Trophoblast cell (in vitro differentiated cells and primary cell): ENCODE measurements at regions not wholly inside any gene's neighbourhood (a gene's known extent, or its start where the extent isn't known, plus 50 kb on each side); places are given as distances from the start of the nearest gene placed in this dataset.

ENCODE experiments used
- DNase-seq, 2 donors: peaks; one replicate each; pipeline ENCODE4 v3.0.0-alpha.2; 2016
- H2AFZ ChIP-seq: 2 replicates; pipeline ENCODE4 v1.6.1; 2013; ENCODE audit warnings: low read length, moderate library complexity, mild to moderate bottlenecking; ENCODE audit not compliant: insufficient read depth, poor library complexity
- H2AK5ac ChIP-seq: 2 replicates; pipeline ENCODE4 v1.6.1; 2013; ENCODE audit warnings: mild to moderate bottlenecking, low read length
- H2BK120ac ChIP-seq: 2 replicates; pipeline ENCODE4 v1.6.1; 2013; ENCODE audit warnings: low read length, mild to moderate bottlenecking, moderate library complexity; ENCODE audit not compliant: insufficient read depth, poor library complexity
- H2BK12ac ChIP-seq: 2 replicates; pipeline ENCODE4 v1.6.1; 2013; ENCODE audit warnings: mild to moderate bottlenecking, low read length, moderate library complexity
- H2BK5ac ChIP-seq: 2 replicates; pipeline ENCODE4 v1.6.1; 2013; ENCODE audit warnings: low read length, low read depth, moderate library complexity, mild to moderate bottlenecking; ENCODE audit not compliant: poor library complexity
- H3K14ac ChIP-seq: 2 replicates; pipeline ENCODE4 v1.6.1; 2013; ENCODE audit warnings: mild to moderate bottlenecking, low read length
- H3K18ac ChIP-seq: 2 replicates; pipeline ENCODE4 v1.6.1; 2013; ENCODE audit warnings: mild to moderate bottlenecking, low read length
- H3K23ac ChIP-seq: 2 replicates; pipeline ENCODE4 v1.6.1; 2013; ENCODE audit warnings: low read length
- H3K27ac ChIP-seq: 2 replicates; pipeline ENCODE4 v1.5.1; 2013; ENCODE audit warnings: low read depth, mild to moderate bottlenecking, inconsistent platforms, low read length, moderate library complexity
- H3K27me3 ChIP-seq: 2 replicates; pipeline ENCODE4 v1.6.1; 2013; ENCODE audit warnings: inconsistent platforms, mild to moderate bottlenecking, low read length, moderate library complexity; ENCODE audit not compliant: insufficient read depth
- H3K36me3 ChIP-seq, 2 experiments: 1 replicate in 1 of 2; 2 replicates in 1 of 2; pipeline ENCODE4 v1.6.1; 2013; ENCODE audit warnings: low read length in 2 of 2, mild to moderate bottlenecking in 2 of 2, moderate library complexity in 1 of 2; ENCODE audit not compliant: insufficient read depth in 2 of 2, control insufficient read depth in 1 of 2
- H3K4ac ChIP-seq: 2 replicates; pipeline ENCODE4 v1.6.1; 2013; ENCODE audit warnings: low read depth, mild to moderate bottlenecking, low read length, moderate library complexity
- H3K4me1 ChIP-seq, 2 experiments: 1 replicate in 1 of 2; 2 replicates in 1 of 2; pipeline ENCODE4 v1.6.1; 2013; ENCODE audit warnings: low read length in 2 of 2, mild to moderate bottlenecking in 2 of 2, moderate library complexity in 1 of 2; ENCODE audit not compliant: insufficient read depth in 2 of 2, control insufficient read depth in 1 of 2
- H3K4me2 ChIP-seq: 2 replicates; pipeline ENCODE4 v1.6.1; 2013; ENCODE audit warnings: inconsistent platforms, mild to moderate bottlenecking, low read length, moderate library complexity
- H3K4me3 ChIP-seq: 2 replicates; pipeline ENCODE4 v1.5.1; 2013; ENCODE audit warnings: mild to moderate bottlenecking, low read depth, low read length, inconsistent platforms
- H3K79me1 ChIP-seq: one replicate; pipeline ENCODE4 v1.6.1; 2013; ENCODE audit warnings: low read length
- H3K79me2 ChIP-seq: 2 replicates; pipeline ENCODE4 v1.6.1; 2013; ENCODE audit warnings: low read length, mild to moderate bottlenecking; ENCODE audit not compliant: control insufficient read depth, insufficient read depth, poor library complexity
- H3K9ac ChIP-seq: 2 replicates; pipeline ENCODE4 v1.6.1; 2013; ENCODE audit warnings: mild to moderate bottlenecking, low read length
- H3K9me3 ChIP-seq: 2 replicates; pipeline ENCODE4 v1.6.1; 2013; ENCODE audit warnings: low read depth, mild to moderate bottlenecking, control low read depth, inconsistent platforms, low read length; ENCODE audit not compliant: insufficient read depth
- H4K12ac ChIP-seq: 2 replicates; pipeline ENCODE4 v1.6.1; 2013; ENCODE audit warnings: low read depth, mild to moderate bottlenecking, low read length, moderate library complexity
- H4K8ac ChIP-seq: 2 replicates; pipeline ENCODE4 v1.6.1; 2013; ENCODE audit warnings: low read depth, mild to moderate bottlenecking, low read length, moderate library complexity
- H4K91ac ChIP-seq: one replicate; pipeline ENCODE4 v1.6.1; 2013; ENCODE audit warnings: low read depth, mild to moderate bottlenecking, low read length, moderate library complexity
- WGBS: extraction: QIAGEN DNeasy Blood & Tissue Kit; methylation state at CpG from one replicate; pipeline ENCODE4 v1.1.7; 2013; ENCODE audit warnings: missing lambda C conversion rate; ENCODE audit not compliant: insufficient read length, insufficient coverage; ENCODE audit errors: extremely low coverage; 5-methylcytosine and 5-hydroxymethylcytosine counted together

DNA sequence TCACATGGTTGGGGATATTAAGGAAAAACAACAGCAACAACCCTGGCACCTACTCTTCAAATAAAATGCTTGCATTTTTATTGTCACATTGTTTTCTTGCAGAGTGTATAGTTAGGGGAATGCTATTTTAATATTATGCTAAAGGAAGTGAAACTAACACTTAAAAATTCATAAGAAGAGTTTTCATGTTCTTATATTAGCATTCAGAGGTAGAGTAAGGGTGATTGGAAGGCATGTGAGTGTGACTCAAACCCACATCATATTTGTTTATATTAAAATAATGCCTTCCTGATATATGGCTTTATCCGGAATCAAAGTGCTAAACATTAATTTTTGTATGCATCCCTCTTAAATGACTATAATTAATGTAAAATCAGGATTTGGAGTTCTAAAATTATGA is 59.8 kb upstream of the TES start:
- Histone ChIP-seq H3K4me1 (no peaks in the 10 kb centered on the region), H2BK12ac (no peak overlapping the region), H2BK120ac (no peak overlapping the region), H3K4me2 (no peak overlapping the region), H3K27ac (no peak overlapping the region), H3K27me3 (no peaks in the 10 kb centered on the region), H3K9ac (no peak overlapping the region), H3K36me3 (no peaks in the 10 kb centered on the region), H2AK5ac (no peak overlapping the region), H3K9me3 (no peaks in the 10 kb centered on the region), H2BK5ac (no peak overlapping the region), H4K8ac (no peak overlapping the region), H4K12ac (no peak overlapping the region), H2AFZ (no peak overlapping the region), H3K79me2 (no peaks in the 10 kb centered on the region), H4K91ac (no peak overlapping the region), H3K79me1 (no peaks in the 10 kb centered on the region), H3K23ac (no peak overlapping the region), H3K14ac (no peak overlapping the region), H3K18ac (no peak overlapping the region), H3K4ac (no peak overlapping the region), H3K4me3 (no peak overlapping the region)
- DNase-seq: no peak
- no CpG with 5 or more reads among the region's 1 CpG for WGBS

DNA sequence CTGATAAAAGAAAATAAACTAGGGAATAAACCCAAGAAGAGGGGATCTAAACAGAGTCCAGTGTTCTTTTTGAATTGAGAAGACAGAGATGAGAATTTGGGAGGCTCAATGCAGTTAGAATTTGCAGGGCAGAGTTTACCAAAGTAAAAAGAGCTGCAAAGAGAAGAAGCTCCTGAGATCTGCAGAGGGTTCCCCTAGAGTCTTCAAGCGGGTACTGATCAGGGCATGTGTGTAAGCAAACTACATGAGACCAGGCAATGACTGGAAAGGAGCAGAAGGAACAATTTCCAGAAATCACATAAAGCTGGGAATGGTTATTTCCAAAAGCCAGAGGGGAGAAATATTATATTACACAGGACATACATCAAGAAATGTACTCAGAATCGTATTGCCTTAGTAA is 58.1 kb upstream of the TES start:
- no CpG with 5 or more reads among the region's 2 CpGs for WGBS
- DNase-seq: no peak
- Histone ChIP-seq H4K12ac (no peak overlapping the region), H3K9ac (no peak overlapping the region), H3K23ac (no peak overlapping the region), H4K91ac (no peak overlapping the region), H3K79me2 (no peaks in the 10 kb centered on the region), H2BK120ac (no peak overlapping the region), H3K18ac (no peak overlapping the region), H3K4me2 (no peak overlapping the region), H3K36me3 (no peaks in the 10 kb centered on the region), H3K4ac (no peak overlapping the region), H2BK5ac (no peak overlapping the region), H3K4me3 (no peak overlapping the region), H3K9me3 (no peaks in the 10 kb centered on the region), H2AK5ac (no peak overlapping the region), H3K27ac (no peak overlapping the region), H2AFZ (no peak overlapping the region), H4K8ac (no peak overlapping the region), H2BK12ac (no peak overlapping the region), H3K79me1 (no peaks in the 10 kb centered on the region), H3K14ac (no peak overlapping the region), H3K27me3 (no peaks in the 10 kb centered on the region), H3K4me1 (no peaks in the 10 kb centered on the region)

DNA sequence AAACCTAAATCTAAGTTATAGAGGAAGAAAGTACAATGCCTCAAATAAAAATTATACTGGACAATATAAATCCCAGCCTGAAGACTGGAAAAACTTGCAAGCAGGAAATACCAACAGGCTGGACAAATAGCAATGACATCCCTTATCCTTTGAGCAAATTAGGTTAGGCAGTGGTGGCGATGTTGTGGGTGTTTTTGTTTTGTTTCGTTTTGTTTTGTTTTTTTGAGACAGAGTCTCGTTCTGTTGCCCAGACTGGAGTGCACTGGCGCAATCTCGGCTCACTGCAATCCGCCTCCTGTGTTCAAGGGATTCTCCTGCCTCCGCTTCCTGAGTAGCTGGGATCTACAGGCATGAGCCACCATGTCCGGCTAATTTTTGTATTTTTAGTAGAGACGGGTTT is 57.3 kb upstream of the TES start:
- Histone ChIP-seq H3K18ac (no peak overlapping the region), H3K4ac (no peak overlapping the region), H2BK12ac (no peak overlapping the region), H3K9ac (no peak overlapping the region), H4K91ac (no peak overlapping the region), H3K9me3 (no peaks in the 10 kb centered on the region), H3K27ac (no peak overlapping the region), H2BK120ac (no peak overlapping the region), H4K8ac (no peak overlapping the region), H2BK5ac (no peak overlapping the region), H3K4me2 (no peak overlapping the region), H3K14ac (no peak overlapping the region), H4K12ac (no peak overlapping the region), H2AK5ac (no peak overlapping the region), H2AFZ (no peak overlapping the region), H3K36me3 (no peaks in the 10 kb centered on the region), H3K27me3 (no peaks in the 10 kb centered on the region), H3K79me2 (no peaks in the 10 kb centered on the region), H3K23ac (no peak overlapping the region), H3K4me1 (no peaks in the 10 kb centered on the region), H3K4me3 (no peak overlapping the region), H3K79me1 (no peaks in the 10 kb centered on the region)
- DNase-seq: peak in 1 of 2 donors; percentile 30
- WGBS: no CpG with 5 or more reads among the region's 9 CpGs

DNA sequence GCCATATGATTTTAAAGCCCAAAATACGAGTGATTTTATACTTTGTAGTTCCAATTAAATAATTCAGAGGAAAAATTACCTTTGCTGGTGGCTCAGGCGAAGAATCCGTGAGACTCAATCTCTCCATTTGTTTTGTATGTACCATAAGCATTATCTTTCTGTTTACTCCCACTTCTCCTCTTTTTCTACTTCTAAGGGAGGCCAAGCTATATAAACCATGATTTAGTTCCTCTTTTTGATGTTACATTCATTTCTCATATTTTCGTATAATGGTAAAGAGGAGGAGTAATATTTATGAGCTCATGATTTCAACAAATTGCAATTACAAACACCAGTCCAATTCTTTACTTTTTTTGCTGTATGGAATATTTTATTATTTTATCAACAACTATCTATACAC is 50.6 kb upstream of the TES start:
- Histone ChIP-seq H3K4ac (no peak overlapping the region), H3K23ac (no peak overlapping the region), H3K27me3 (no peaks in the 10 kb centered on the region), H2AFZ (no peak overlapping the region), H3K18ac (no peak overlapping the region), H2AK5ac (no peak overlapping the region), H4K91ac (no peak overlapping the region), H3K4me2 (no peak overlapping the region), H3K9me3 (no peaks in the 10 kb centered on the region), H2BK12ac (no peak overlapping the region), H3K79me1 (no peaks in the 10 kb centered on the region), H2BK5ac (no peak overlapping the region), H4K8ac (no peak overlapping the region), H3K9ac (no peak overlapping the region), H3K14ac (no peak overlapping the region), H3K4me3 (no peak overlapping the region), H4K12ac (no peak overlapping the region), H3K4me1 (no peaks in the 10 kb centered on the region), H2BK120ac (no peak overlapping the region), H3K27ac (no peak overlapping the region), H3K36me3 (no peaks in the 10 kb centered on the region), H3K79me2 (no peaks in the 10 kb centered on the region)
- WGBS: no CpG with 5 or more reads among the region's 4 CpGs
- DNase-seq: no peak
